GM18861 (cell line): ENCODE measurements at regions not wholly inside any gene's neighbourhood (a gene's known extent, or its start where the extent isn't known, plus 50 kb on each side); places are given as distances from the start of the nearest gene placed in this dataset.
A peak's percentile ranks its signal among the peaks of the same experiment; 100 is the strongest.

Source experiments
- ATAC-seq: cut with Tn5 transposase; IDR thresholded peaks from one replicate; pipeline ENCODE4 v1.9.1; 2021; ENCODE audit not compliant: unreplicated experiment

GRCh38 chr6:122524056-122524455, 52.4 kb upstream of the SERINC1 start:
- ATAC-seq = no peak

GRCh38 chr6:122530440-122531046, 58.9 kb upstream of the SERINC1 start:
- peak; percentile 98 for ATAC-seq

DNA sequence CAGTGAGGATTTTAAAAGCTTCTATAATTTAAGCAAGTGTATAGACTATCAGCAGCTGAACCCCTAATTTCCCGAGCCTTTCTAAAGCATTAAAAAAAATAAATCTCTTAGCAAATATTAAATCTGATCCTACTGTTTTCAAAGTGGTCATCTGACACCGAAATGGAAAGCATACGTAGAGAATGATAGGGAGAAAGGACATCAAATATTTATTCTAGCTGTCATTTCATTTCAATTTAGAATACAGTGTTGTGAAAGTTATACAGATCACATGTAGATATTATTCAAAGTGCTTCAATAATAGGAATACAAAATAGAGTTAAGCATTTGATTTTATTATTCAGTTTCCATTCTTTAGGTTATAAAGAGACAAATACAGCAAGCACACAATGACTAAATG, 61.9 kb upstream of the PKIB start:
- ATAC-seq = no peak

DNA sequence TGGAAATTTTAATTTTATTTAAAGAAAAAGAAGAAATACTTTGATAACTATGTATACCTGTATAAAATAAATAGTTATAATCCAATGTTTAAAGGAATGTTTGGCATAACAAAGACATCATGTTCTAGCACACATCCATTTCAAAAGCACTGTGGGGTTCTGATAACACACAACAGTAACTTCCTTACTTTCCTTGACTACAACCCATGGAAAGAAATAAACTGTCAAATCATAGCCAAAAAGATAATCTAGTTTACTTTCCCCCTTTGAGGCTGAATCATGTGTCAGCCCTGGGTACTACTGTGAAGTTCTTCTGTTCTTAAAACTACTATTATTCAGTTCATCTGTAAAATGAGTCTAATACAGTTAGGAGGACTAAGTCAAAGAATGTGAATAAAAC, 61.4 kb upstream of the PKIB start:
- no peak for ATAC-seq

DNA sequence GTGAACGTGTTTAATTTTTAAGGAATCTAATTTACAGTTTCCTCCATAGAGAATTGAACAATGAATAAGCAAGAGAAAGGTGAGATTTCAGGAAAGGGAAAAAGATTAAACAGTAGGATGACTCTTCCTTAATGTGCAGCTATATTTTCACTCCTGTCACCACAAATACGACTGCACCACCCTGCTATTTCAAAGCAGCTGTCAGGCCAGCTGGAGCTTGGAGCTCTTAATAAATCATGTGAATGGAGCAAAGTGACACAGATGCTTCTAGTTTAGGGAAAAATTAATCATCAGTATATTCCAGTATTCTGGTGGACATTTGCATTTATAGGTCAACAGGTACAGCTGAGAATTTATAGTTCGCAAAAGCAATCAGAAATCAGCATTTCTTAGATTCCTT, 56.5 kb upstream of the PKIB start:
- no peak for ATAC-seq

GRCh38 chr6:122555561-122555960, 54.6 kb upstream of the PKIB start:
- no peak for ATAC-seq

GRCh38 chr6:122558080-122558479, 52.1 kb upstream of the PKIB start:
- no peak for ATAC-seq
